HG03095 (cell line): ENCODE measurements at regions not wholly inside any gene's neighbourhood (a gene's known extent, or its start where the extent isn't known, plus 50 kb on each side); places are given as distances from the start of the nearest gene placed in this dataset.

ENCODE experiments used
- ATAC-seq: cut with Tn5 transposase; IDR thresholded peaks from one replicate; pipeline ENCODE4 v1.9.1; 2021; ENCODE audit warnings: moderate library complexity; ENCODE audit not compliant: unreplicated experiment

GRCh38 chr17:68182011-68182306, 65.9 kb upstream of the AMZ2 start:
- ATAC-seq: peak; percentile 35

- ATAC-seq: no peak
Measured at GRCh38 chr17:68182940-68183551, 64.8 kb upstream of the AMZ2 start.

DNA sequence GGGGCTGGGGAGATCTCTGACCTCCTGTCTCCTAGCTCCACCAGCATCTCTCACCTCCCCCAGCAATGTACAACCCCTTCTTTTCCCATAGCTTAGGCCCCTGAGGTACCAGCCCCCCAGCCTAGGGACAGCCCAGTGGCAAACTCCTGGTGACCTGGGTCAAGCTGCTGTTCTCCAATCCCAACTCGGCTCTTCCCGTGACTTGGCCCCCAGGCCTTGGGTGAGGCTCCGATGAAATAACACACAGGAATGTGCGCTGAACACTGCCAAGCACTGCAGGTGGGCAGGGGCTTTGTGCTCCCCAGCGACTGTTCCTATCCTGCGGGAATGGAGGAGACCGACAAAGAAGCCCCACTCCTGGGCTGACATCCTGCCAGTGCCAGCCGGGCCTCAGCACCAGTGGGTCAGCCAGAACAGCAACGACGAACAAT, 63.7 kb upstream of the AMZ2 start:
- ATAC-seq: no peak

- peak; percentile 42 for ATAC-seq
Measured at GRCh38 chr17:68184816-68185436, 62.9 kb upstream of the AMZ2 start.

DNA sequence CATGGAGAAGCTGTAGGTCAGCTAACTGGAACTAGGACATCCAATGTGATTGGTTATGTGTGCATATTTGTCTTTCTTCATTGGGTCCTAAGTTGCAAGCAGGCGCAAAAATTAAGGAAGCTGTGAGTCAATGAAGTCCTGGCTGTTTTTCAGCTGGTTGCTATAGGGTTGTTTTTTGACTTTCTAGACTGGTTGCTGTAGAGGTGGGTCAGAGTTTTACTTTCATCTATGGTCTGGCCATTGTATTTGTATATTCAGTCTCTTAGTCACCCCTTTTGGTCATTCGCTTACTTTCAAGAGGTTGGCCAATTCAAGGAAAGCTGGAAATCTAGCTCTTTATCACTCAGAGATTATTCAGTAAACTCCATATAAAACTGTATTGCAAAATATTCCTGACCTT, 62.0 kb upstream of the AMZ2 start:
- ATAC-seq: no peak

GRCh38 chr17:68190495-68190894, 57.3 kb upstream of the AMZ2 start:
- no peak for ATAC-seq

DNA sequence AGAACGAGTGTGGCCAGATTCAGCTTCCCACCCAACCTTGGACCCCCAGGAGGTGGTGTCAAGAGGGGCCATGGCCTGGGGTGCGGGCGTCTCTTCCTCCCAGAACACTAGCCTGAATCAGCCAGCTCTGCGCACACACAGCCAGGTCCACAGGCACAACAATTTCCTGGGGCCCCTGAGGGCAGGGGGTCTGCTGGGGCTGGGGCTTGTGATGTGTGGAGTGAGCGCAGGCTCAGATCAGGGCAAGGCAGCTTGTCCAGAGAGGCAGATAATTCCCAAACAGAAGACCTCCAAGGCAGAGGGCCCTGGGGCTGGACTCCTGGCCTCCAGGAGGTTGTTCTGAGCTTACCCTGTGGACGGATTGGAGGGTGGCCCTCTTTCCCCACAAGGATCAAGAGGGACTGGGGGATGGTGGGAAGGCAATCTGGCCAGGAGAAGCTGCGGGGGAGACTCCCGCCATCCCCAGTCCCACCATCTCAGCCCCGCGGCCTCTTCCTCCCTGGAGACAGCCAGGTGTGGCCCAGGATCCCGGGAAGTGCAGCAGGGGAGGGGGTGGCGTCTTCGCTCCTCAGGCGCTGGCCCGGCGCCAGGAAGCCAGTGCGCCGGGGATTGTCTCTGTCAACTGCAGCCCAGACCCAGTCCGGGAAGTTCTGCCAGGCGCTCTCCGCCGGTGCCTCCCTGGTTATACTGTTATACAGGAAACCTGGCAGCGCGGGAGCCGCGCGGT, 52.0 kb upstream of the AMZ2 start:
- no peak for ATAC-seq

- no peak for ATAC-seq
Measured at GRCh38 chr17:68196394-68197090, 51.3 kb upstream of the AMZ2 start.

- ATAC-seq: no peak
Measured at GRCh38 chr17:68197091-68197996, 50.5 kb upstream of the AMZ2 start.

GRCh38 chr17:68197997-68198930, 49.6 kb upstream of the AMZ2 start:
- no peak for ATAC-seq
